Panc1 (cell line): ENCODE measurements at regions not wholly inside any gene's neighbourhood (a gene's known extent, or its start where the extent isn't known, plus 50 kb on each side); places are given as distances from the start of the nearest gene placed in this dataset.

Experiments used
- ATAC-seq: fragments of 200-7000 bp; cut with Tn5 transposase; 2 replicates; pipeline ENCODE4 v1.9.1; 2020; ENCODE audit warnings: mild to moderate bottlenecking, moderate library complexity
- BruUV-seq: library from RNA; stranded (reverse); fragments of 400-500 nt; replicated peaks from 2 replicates; lab custom pipeline; 2021; lab: Mats Ljungman, UMichigan
- CTCF ChIA-PET: fragments of 300-600 bp; sonication (Branson Sonifier 250); formaldehyde crosslinking; loops from one replicate; lab custom pipeline; 2022; ENCODE audit warnings: antibody characterized with exemption; lab: Charles Lee
- POLR2A ChIA-PET: fragments of 300-600 bp; sonication (Branson Sonifier 250); formaldehyde crosslinking; loops from one replicate; lab custom pipeline; 2022; ENCODE audit warnings: antibody characterized with exemption; lab: Charles Lee
- DNase-seq: peaks from one replicate; pipeline ENCODE4 v3.0.0-alpha.2; 2010; ENCODE audit warnings: low read depth, low spot score
- H3K27ac ChIP-seq: 2 replicates; pipeline ENCODE4 v1.5.1; 2011; ENCODE audit warnings: mild to moderate bottlenecking, low read length, inconsistent platforms
- H3K27me3 ChIP-seq: fragments of 200-500 bp; sonication (Bioruptor generic); 2 replicates; pipeline ENCODE4 v1.6.0; 2014; ENCODE audit warnings: low read length, inconsistent platforms; ENCODE audit not compliant: control insufficient read depth, insufficient read depth
- H3K36me3 ChIP-seq: fragments of 200-500 bp; sonication (Bioruptor generic); 2 replicates; pipeline ENCODE4 v1.5.1; 2014; ENCODE audit warnings: inconsistent platforms, mild to moderate bottlenecking, low read length, moderate library complexity; ENCODE audit not compliant: control insufficient read depth, insufficient read depth
- H3K4me1 ChIP-seq: 2 replicates; pipeline ENCODE4 v1.5.1; 2011; ENCODE audit warnings: inconsistent platforms, mild to moderate bottlenecking, low read length, moderate library complexity; ENCODE audit not compliant: control insufficient read depth, insufficient read depth
- H3K4me3 ChIP-seq, 2 experiments: 2 replicates each; pipeline ENCODE4 v1.5.1; 2011 to 2012; ENCODE audit warnings: low read depth in 2 of 2, low read length in 2 of 2, mild to moderate bottlenecking in 2 of 2, inconsistent platforms in 1 of 2, moderate library complexity in 1 of 2
- H3K9me3 ChIP-seq: fragments of 200-500 bp; sonication (Bioruptor generic); 2 replicates; pipeline ENCODE4 v1.5.1; 2014; ENCODE audit warnings: low read depth, mild to moderate bottlenecking, inconsistent platforms, low read length, moderate library complexity; ENCODE audit not compliant: control insufficient read depth, insufficient read depth
- POLR2AphosphoS5 ChIP-seq: IDR thresholded peaks from 2 replicates; pipeline ENCODE4 v1.6.1; 2012; ENCODE audit warnings: mild to moderate bottlenecking, low read depth, low read length, moderate library complexity
- SIN3A ChIP-seq: IDR thresholded peaks from 2 replicates; pipeline ENCODE4 v1.6.1; 2012; ENCODE audit warnings: low read depth, mild to moderate bottlenecking, low read length, moderate library complexity, borderline replicate concordance; ENCODE audit not compliant: insufficient read depth
- TCF7L2 ChIP-seq: IDR thresholded peaks from 2 replicates; pipeline ENCODE4 v1.6.1; 2011; ENCODE audit warnings: mild to moderate bottlenecking, low read depth, low read length, inconsistent platforms
- in situ Hi-C: cut with HindIII; loops from 2 replicates; pipeline ENCODE4 v1.10.0; 2016; ENCODE audit warnings: low sequenced_read_pairs, low pct_unique_long_range_greater_than_20kb
- intact Hi-C: fragments of 100-400 bp; cut with micrococcal nuclease; formaldehyde crosslinking; loops from one replicate; pipeline ENCODE4 v1.10.0; 2022; ENCODE audit not compliant: unreplicated experiment
- TF ChIP-seq, protein P1 (sequence below), 2 experiments: IDR thresholded peaks; 2 replicates each; pipeline ENCODE4 v1.6.1; 2011 to 2012; ENCODE audit warnings: low read depth in 2 of 2, control low read depth in 1 of 2, low read length in 1 of 2, mild to moderate bottlenecking in 1 of 2, moderate library complexity in 1 of 2; ENCODE audit not compliant: insufficient read depth in 1 of 2

DNA sequence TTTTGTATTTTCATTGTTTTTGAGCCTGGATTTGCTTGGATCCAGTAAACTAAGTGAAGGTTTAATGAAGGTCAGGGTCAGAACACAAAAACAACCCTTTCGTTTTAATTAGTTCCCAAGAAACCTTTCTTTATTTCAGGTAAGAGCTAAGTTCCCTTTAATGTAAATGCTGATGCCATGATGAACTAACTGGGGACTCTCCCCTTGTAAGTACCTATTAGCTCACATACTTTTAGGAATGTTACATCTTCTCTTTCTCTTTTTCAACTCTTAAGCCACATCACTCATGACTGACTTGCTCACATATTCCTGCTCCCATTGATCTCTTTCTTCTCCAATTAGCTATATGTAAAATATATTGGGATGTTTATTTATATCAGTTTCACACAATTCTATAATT lies 673.1 kb upstream of the CPEB2 start:
- Histone ChIP-seq H3K27me3 (no peaks in the 10 kb centered on the region), H3K9me3 (no peaks in the 10 kb centered on the region), H3K36me3 (no peaks in the 10 kb centered on the region), H3K4me3 (no peak overlapping the region), H3K27ac (no peak overlapping the region), H3K4me1 (no peaks in the 10 kb centered on the region)
- intact Hi-C loops, result no loop called here
- in situ Hi-C loops, result no loop called here
- DNase-seq (no peak), ATAC-seq (no peak)
- ChIA-PET CTCF (no interaction called here), POLR2A (no interaction called here)
- TF ChIP-seq POLR2AphosphoS5, result no peak
- TF ChIP-seq, protein P1, sequence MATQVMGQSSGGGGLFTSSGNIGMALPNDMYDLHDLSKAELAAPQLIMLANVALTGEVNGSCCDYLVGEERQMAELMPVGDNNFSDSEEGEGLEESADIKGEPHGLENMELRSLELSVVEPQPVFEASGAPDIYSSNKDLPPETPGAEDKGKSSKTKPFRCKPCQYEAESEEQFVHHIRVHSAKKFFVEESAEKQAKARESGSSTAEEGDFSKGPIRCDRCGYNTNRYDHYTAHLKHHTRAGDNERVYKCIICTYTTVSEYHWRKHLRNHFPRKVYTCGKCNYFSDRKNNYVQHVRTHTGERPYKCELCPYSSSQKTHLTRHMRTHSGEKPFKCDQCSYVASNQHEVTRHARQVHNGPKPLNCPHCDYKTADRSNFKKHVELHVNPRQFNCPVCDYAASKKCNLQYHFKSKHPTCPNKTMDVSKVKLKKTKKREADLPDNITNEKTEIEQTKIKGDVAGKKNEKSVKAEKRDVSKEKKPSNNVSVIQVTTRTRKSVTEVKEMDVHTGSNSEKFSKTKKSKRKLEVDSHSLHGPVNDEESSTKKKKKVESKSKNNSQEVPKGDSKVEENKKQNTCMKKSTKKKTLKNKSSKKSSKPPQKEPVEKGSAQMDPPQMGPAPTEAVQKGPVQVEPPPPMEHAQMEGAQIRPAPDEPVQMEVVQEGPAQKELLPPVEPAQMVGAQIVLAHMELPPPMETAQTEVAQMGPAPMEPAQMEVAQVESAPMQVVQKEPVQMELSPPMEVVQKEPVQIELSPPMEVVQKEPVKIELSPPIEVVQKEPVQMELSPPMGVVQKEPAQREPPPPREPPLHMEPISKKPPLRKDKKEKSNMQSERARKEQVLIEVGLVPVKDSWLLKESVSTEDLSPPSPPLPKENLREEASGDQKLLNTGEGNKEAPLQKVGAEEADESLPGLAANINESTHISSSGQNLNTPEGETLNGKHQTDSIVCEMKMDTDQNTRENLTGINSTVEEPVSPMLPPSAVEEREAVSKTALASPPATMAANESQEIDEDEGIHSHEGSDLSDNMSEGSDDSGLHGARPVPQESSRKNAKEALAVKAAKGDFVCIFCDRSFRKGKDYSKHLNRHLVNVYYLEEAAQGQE (IDR thresholded peaks at IDR 0.05; ENCODE audit: insufficient read depth in 1 of 2, low read depth in 2 of 2, low read length in 1 of 2), result no peak
- no peak for TF ChIP-seq SIN3A
- no peak for TF ChIP-seq TCF7L2
- BruUV-seq, result no TSS peak

DNA sequence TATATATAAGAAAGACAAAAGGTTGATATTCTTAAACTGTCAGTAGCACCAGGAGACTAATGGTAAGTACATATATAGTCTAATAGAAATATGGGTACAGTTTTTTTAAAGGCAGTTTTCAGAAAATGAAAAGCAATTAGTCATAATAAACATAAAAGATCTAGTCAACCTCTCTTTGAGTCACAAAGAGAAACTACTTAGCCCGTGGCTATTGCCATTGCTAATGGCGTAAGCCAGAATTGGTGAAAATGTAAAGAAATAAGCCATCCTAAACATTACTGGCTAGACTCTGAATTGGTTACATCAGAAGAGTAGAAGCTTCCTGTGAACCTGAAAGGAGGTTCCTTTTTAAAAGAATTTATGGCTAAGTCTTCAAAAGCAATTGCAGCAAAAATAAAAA lies 668.7 kb upstream of the CPEB2 start:
- Histone ChIP-seq H3K9me3 (no peaks in the 10 kb centered on the region), H3K36me3 (no peaks in the 10 kb centered on the region), H3K27ac (no peak overlapping the region), H3K4me1 (no peaks in the 10 kb centered on the region), H3K4me3 (no peak overlapping the region), H3K27me3 (no peaks in the 10 kb centered on the region)
- TF ChIP-seq TCF7L2 (no peak), SIN3A (no peak), POLR2AphosphoS5 (no peak)
- in situ Hi-C loops (no loop called here), intact Hi-C loops (no loop called here)
- no peak for ATAC-seq
- no TSS peak for BruUV-seq
- ChIA-PET POLR2A (no interaction called here), CTCF (no interaction called here)
- no peak for DNase-seq

DNA sequence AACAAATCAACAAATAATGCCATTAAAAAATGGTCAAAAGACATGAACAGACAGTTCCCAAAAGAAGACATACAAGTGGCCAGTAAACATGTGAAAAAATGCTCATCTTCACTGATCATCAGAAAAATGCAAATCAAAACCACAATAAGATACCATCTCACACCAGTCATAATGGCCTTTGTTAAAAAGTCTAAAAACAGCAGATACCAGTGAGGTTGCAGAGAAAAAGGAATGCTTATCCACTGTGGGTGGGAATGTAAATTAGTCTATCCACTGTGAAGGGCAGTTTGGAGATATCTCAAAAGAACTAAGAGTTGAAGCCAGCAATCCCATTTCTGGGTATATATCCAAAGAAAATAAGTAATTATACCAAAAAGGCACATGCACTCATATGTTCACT lies 668.1 kb upstream of the CPEB2 start:
- Histone ChIP-seq H3K9me3 (no peaks in the 10 kb centered on the region), H3K4me1 (no peaks in the 10 kb centered on the region), H3K27me3 (no peaks in the 10 kb centered on the region), H3K4me3 (no peak overlapping the region), H3K36me3 (no peaks in the 10 kb centered on the region), H3K27ac (no peak overlapping the region)
- ChIA-PET POLR2A (no interaction called here), CTCF (no interaction called here)
- intact Hi-C loops (no loop called here), in situ Hi-C loops (no loop called here)
- no peak for DNase-seq
- ATAC-seq, result no peak
- TF ChIP-seq, protein P1 (IDR thresholded peaks at IDR 0.05; ENCODE audit: insufficient read depth in 1 of 2, low read depth in 2 of 2, low read length in 1 of 2), result no peak
- no peak for TF ChIP-seq TCF7L2
- TF ChIP-seq SIN3A, result no peak
- TF ChIP-seq POLR2AphosphoS5, result no peak
- no TSS peak for BruUV-seq
